ENCODE measurements at regions not wholly inside any gene's neighbourhood (a gene's known extent, or its start where the extent isn't known, plus 50 kb on each side); places are given as distances from the start of the nearest gene placed in this dataset.

DNA sequence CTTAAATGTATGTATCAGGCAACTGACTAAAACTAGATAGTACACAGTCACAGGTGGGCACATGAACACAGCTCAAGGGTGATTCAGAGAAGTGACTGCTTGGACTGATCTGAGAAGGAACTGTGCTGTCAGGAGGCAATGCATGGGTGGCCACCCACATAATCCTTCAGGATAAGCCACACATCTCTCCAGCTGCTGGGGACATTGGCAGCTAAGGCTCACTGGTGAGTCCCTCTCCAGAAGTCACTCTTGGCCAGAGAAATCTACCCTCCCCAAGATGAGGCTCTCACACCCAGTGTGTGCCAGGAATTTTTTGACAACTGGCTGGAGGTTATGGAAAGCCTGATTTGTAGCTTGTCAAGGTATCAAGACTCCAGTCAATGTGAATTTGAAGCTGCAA, 302.4 kb upstream of the NEBL start:
- no peak for DNase-seq

- DNase-seq: no peak
Measured at GRCh38 chr10:21197838-21198237, 300.7 kb upstream of the NEBL start.

- no peak for DNase-seq
Measured at GRCh38 chr10:21196822-21197395, 299.8 kb upstream of the NEBL start.

DNA sequence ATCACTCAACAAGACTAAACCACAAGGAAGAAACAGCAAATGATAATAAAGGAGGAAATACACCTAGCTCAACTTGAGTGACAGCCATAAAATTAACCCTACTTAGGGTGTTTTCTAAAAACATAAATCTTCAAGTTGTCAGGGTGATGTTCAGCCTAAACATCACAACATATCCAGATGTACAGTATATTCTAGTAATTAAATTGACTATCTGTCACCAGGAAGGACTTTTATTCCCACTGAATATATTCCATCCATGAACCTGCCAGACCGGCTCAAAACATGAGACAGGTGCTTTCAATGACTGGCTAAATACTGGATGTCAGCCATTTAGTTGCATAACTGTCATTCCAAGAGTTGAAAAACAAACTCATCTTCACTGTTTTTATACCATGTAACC, 298.1 kb upstream of the NEBL start:
- no peak for DNase-seq

GRCh38 chr10:21194510-21194993, 297.4 kb upstream of the NEBL start:
- DNase-seq: peak; percentile 20

GRCh38 chr10:21193196-21193595, 296.1 kb upstream of the NEBL start:
- no peak for DNase-seq

- no peak for DNase-seq
Measured at GRCh38 chr10:21191512-21191911, 294.4 kb upstream of the NEBL start.

- DNase-seq: no peak
Measured at GRCh38 chr10:21184984-21185383, 287.9 kb upstream of the NEBL start.

DNA sequence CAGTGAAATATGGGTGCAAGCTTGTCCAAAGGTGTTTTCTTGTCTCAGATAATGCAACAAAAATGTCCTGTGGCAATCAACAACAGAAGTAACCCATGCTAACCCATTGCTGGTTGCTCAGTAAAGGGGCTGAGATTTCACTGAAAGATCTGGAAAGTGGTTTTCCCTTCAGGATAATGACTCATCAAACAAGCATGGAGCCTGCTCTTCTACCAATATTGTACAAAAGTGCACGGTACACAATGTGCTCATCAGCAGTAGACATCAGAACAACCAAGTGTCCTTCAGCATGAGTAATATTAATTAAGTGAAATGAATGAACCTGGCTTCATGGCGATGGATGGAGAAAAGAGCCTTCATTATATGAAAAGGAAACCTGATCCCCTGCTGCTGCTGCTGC, 287.1 kb upstream of the NEBL start:
- peak; percentile 23 for DNase-seq

- DNase-seq: no peak
Measured at GRCh38 chr10:21183025-21183424, 285.9 kb upstream of the NEBL start.

GRCh38 chr10:21181451-21181850, 284.3 kb upstream of the NEBL start:
- DNase-seq: no peak

GRCh38 chr10:21180604-21181003, 283.5 kb upstream of the NEBL start:
- DNase-seq: no peak

DNA sequence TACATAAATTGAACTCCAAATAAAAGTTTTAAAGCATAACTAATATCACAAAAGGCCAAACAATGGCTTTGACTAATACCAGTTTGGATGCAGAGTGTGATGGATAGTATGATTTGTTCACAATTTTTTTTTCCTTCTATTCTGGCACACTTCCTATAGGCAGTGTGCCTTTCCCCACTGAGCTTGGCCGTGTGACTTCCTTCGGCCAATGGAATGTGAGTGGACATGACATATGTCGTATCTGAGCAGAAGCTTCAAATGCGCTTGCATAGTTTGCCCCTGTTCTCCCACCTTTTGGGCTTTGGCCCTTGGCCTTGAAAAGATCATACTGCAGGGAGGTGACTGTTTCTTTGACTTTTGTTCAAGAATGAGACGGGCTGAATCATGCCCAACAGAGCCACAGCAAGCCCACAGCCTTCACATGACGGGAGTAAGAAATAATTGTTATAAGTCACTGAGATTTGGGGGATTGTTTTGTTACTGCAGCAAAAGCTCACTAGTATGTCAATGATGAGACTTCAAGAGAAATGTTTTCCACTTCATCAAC, 279.9 kb upstream of the NEBL start:
- DNase-seq: no peak

GRCh38 chr10:21175797-21176196, 278.7 kb upstream of the NEBL start:
- no peak for DNase-seq

- DNase-seq: no peak
Measured at GRCh38 chr10:21174715-21175495, 277.8 kb upstream of the NEBL start.

DNA sequence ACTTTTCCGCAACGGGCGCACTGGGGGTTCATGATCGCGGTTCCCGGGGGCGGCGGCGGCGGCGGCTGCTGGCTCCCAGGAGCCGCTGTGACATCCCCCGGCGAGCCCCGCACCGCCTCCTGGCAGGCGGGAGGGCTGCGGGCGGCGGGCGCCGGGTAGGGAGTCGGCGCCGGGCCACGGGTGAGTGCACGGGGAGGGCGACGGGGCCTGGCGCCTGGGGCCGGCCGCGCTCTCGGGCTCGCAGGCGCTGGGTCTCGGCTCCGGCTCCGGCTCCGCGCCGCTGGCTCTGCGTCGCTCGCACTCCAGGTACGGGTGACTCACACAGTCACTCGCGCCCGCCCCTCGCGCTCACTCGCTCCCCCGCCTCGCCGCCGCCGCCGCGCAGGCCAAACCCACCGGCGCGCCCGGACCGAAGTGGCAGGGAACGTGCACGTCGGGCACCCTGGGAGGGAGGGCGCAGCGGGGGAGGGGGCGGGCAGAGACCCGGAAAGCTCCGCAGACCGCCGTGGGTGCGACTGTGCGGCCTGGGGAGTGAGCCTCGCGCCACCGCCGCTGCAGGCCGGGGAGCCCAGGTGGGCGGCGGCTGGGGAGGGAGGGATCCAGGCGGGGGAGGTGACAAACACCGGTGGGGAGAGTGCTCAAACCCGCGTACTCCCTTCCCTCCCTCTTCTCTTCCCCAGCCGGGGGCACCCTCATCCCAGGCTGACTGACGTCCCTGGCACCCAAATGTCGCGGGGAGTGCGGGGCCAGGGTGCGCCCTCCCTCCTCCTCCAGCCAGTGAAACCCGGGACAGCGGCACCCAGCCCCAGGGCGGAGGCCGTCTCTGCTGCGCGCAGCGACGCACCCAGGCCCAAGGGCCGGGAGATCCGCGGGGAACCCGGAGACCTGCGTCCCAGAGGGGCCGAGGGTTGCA, 276.9 kb upstream of the NEBL start:
- peak; percentile 13 for DNase-seq

- no peak for DNase-seq
Measured at GRCh38 chr10:21172930-21173801, 276.1 kb upstream of the NEBL start.

DNA sequence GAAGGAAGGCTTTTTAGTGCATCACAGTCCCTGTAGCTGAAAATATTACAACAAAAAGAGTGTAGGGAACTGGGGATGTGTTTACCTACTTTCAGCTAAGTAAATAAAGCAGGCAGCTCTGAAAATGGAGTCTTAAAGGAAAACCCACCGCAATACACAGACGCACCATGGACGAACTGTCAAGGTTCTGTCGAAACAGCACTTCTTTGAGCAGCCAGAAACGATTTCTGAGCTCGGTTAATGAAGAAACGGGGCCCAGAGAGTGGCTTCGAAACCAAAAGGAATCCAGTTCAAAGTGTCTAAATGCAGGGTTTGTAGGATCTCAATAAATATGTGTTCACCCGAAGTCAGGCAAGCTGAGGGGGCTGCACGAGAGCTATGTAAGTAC, 275.4 kb upstream of the NEBL start:
- no peak for DNase-seq

- no peak for DNase-seq
Measured at GRCh38 chr10:21171936-21172541, 274.9 kb upstream of the NEBL start.

GRCh38 chr10:21171197-21171935, 274.3 kb upstream of the NEBL start:
- no peak for DNase-seq

GRCh38 chr10:21170216-21170615, 273.1 kb upstream of the NEBL start:
- DNase-seq: no peak
